GM21737 (cell line): ENCODE measurements at regions not wholly inside any gene's neighbourhood (a gene's known extent, or its start where the extent isn't known, plus 50 kb on each side); places are given as distances from the start of the nearest gene placed in this dataset.
"Not testable (repeated sequence)": the region's sequence is repeated elsewhere in the genome, so short reads cannot be mapped to it uniquely, and the experiment has no call there.

ENCODE experiments used
- ATAC-seq: cut with Tn5 transposase; IDR thresholded peaks from one replicate; pipeline ENCODE4 v1.9.1; 2021; ENCODE audit warnings: mild to moderate bottlenecking, moderate library complexity; ENCODE audit not compliant: unreplicated experiment

DNA sequence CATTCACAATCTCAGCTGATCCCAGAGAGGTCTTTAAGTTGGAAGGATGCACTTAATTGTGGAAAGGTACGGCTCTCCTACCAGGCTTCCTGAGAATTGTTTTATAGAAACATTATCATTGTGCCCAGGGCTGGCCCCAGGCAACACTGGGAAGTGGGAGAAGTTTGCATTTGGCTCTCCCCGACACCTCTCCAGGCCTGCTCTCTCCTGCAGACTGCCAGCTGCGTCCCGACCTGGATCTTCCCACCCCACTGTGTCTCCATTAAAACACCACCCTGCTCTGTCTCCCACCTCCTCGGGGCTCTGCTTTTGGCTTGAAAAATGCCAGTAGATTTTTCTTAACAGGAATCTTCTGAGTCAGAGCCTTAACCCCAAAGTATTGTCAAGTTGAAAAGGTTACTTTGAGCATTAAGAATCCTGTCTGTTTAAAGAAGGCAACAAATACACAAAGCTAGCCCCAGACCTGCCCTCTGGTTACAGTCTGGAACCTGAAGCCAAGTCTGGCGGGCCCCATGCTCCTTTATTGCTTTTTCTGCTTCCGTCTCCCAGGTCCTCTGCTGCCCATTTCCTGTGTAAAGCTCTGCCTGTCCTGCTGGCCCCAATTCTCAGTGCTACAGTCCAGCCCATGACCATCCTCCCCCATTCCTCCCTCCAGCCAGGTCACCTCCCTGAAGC lies 530.2 kb downstream of the SOX6 start:
- ATAC-seq: no peak

- ATAC-seq: no peak
Observed at GRCh38 chr11:15826826-15827225, 529.5 kb downstream of the SOX6 start.

GRCh38 chr11:15828215-15828853 lies 528.0 kb downstream of the SOX6 start:
- no peak for ATAC-seq

GRCh38 chr11:15829312-15829711 lies 527.0 kb downstream of the SOX6 start:
- ATAC-seq: no peak

DNA sequence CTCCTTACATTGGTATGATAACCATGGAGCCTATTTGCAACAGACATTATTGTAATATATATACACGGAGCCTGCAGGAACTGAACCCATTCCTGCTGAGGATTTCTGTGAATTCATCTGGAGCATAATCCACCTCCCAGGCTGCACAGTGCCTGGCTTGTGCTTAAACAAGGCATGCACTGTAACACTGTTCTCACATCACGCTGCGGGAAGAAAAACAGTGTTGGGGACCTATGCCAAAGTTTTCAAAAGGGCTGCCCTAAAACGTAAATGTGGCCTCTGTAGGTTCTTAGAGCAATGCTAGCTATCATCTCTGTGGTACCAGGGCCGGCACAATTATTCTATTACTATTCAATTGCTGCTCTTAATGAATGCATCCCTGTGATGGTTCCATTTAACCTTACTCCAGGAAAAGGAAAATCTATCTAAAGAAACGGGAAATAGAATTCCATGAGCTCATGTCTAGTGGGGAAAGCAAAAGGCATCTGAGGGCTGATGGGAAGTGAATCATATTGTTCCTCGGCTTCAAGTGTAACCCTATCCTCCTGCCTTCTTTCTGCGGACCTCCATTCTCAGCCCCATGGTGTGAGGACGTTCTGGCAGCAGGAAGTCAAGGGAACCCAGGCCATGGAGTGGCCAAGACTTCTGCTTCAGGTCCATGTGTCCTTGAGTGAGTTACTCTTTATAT lies 525.5 kb downstream of the SOX6 start:
- no peak for ATAC-seq

DNA sequence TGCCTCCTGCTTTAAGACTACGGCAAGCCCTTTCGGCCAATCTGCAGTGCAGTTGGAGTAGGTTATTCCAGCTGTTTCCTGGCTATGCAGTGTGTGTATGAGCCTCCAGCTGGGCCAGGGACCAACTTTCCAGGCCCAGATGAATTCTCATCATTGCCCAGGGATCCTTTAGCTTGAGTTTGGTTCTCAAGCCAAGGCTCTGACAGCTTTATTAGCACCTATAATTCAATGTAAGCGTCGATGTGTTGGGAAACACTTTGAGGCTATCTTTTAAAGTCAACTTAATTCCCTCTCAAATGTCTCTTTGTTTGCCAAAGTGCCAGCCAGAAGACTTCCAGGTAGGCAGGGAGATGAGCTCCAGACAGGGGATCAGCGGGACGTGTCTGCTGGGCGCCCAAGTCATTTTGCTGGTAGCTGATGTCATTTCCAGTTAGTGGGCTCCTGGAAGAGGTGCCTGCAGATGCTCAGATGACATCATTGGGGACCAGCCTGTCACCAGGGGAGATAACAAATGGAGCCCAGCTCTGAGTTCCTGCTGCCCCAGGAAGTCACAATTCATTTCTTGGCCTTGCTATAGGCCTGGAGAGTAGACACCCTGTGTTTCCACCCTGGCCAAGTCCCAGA lies 520.4 kb downstream of the SOX6 start:
- no peak for ATAC-seq

DNA sequence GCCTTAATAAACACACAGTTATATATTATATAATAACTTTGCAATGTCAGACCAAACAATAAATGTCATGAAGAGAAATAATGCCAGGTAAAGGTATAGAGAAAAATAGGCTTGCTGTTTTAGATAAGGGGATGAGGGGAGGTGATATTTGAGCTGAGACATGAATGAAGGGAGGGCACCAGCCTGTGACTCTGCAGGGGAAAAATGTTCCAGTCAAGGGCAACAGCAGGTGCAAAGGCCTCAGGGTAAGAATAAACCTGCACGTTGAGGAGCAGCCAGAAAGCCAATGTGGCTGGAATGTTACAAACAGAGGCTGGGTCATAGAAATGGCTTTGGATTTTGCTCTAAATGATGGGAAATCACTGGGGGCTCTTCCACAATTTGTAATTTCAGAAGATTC lies 519.6 kb downstream of the SOX6 start:
- no peak for ATAC-seq

- no peak for ATAC-seq
Observed at GRCh38 chr11:15837901-15838489, 518.4 kb downstream of the SOX6 start.

DNA sequence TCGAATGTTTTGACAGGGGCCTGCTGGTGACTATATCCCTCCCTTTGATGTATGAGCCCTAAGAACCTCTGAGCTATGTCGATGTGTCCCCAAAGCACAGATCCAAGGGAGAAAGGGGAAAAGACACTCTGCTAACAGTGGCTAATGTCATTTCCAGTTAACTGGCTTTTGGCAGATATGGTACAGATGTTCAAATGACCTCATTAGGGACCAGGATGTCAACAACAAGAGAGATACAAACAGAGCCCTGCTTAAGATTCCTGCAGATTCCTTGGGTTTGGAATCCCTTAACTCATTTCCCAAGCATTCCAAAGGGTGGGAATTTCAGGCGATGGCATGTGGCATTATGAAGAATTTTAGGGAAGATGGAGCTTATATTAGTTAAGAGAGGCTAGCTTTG lies 517.3 kb downstream of the SOX6 start:
- no peak for ATAC-seq

DNA sequence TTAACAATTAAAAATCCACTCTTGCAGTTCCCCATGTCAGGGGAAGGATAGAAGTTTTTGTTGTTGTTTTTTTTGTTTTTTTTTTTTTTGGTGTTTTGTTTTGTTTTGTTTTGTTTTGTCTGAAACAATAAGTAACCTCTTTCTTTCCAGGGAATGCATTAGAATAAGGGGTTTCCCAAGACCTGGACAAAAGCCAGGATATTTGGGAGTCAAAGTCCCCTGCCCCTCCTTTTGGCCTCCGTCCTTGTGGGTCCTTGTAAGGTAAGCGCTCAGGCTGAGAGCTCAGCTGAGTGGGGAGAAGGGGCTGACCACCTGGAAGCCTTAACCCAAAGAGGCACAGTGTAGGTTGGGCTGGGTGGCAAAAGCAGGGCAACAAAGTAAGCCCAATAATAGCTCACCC lies 515.4 kb downstream of the SOX6 start:
- ATAC-seq: no peak

DNA sequence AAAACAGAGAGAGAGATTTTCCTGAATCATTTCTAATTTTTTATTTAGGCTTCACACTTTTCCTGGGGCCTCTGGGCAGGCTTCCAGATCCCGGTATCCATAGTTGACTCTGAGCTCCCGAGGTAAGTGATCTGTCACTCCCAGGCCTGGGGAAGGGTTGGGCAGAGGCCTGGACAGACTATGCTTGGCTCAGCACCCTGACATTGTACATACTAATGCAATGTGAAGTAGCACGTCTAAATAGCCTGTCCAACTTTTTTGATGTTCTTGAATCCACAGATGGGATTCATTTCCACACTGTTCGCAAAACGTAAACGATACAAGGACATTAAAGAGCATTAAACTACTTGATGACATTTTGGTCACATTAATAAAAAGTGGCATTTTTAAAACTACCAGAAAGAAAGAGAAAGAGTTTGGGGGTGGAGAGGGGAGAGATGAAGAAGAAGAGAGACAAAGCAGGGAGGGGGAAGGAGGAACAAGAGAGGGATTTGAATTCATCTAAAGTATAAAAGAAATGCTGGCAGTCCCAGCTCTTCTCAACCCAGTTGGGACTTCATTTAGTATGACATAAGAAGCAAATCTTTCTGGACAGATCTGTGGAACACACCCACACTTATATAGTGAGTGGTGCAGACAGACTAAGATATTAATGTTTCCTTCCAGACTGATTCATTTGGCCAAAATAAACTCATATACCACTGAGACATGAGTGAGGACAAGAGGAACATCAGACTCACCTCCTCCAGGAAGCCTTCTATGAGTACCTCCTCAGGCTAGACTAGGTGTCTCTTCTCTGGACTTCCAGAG lies 514.2 kb downstream of the SOX6 start:
- no peak for ATAC-seq

DNA sequence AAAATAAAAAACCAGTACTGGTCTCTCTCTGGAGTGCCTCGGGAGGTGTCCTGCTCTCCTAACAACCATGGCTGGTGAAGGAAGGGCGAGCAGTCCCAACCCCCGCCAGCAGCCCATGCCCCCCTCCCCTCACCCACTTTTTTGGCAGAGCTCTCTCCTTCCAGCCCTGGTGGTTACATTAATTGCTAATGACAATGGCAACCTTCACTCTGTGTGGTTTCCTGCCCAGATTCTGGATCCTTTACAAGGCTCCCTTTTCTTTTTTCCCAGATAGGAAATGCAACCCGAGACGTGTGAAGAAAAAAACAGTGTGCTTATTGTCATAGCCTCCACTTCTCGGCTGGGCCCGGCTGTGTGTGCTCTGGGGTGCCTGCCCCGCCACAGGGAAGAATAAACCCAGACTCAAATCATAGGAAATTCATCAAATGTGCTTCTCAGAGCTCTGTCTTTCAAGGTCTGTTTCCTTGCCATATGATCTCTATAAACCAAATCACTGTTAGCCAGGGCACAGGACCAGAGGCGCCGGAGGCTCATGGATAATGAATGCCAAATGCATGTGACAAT lies 513.0 kb downstream of the SOX6 start:
- no peak for ATAC-seq

DNA sequence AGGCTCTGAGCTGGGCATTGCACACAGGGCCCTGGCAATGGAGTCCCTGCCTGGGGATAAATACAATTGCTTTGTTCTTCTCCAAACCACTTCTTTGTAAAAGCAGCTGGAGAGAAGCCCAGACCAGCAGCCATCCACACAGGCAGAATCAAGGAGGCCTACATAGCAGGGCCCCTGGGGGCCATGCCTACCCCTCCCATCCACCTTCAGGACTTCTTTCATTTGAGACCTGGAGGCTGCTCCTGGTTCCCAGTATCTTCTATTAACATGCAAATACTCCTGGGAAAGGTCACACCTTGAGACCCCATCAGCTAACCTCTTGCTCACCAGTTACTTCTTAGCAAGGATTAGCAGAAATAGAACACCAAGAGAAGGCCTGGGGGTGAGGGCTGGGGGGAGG lies 511.1 kb downstream of the SOX6 start:
- no peak for ATAC-seq

DNA sequence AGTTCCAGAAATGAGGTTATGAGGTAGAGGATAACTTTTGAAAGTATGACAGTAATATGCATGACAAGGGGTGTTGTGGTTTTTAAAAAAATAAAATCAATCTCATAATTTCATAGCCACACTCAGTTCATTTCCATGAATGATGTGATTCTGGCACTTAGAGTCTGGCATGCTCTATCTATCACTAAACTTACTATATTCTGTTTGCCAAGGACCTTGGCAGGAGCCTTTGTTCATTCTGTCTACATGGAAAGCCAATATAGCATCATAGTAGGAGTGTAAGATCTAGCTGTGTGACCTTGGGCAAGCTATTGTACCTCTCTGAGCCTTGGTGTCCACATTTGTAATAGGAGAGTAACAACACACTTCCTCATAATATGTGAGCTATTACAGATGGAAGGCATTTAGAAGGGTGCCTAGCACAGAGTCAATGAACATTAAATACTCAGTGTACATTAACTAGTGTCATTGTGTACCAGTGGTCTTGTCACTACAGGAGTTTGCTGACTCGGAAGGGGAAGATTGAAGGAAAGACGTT lies 507.6 kb downstream of the SOX6 start:
- ATAC-seq: no peak

DNA sequence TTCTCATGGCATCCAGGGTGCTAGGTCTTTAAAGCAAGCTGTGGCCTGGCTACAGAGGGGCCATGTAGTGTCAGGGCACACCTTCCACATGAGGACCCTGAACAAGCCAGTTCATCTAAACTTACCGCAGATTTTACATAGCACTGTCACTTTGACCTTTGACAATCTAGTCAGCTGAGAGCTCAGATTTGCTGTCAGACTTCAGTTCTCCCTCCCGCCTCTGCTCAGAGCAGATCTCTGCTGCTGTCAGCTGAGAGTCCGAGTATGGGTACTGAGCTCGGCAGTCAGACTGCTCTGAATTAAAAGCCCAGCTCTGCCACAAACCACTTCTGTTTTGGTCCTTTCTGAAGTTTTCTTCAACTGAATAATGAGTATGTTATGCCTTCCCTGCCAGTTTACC lies 507.1 kb downstream of the SOX6 start:
- ATAC-seq: no peak

DNA sequence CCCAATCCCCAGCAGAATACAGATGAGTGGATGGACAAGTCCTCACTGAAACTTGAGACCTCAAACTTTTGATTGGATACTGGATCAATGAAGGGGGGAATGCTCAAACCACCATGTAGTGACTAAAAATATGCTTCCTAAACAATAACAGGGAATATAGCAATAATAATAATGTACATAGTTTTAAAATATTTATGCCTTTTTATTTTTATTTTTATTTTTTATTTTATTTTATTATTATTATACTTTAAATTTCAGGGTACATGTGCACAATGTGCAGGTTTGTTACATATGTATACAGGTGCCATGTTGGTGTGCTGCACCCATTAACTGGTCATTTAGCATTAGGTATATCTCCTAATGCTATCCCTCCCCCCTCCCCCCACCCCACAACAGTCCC lies 506.0 kb downstream of the SOX6 start:
- not testable (repeated sequence) for ATAC-seq

GRCh38 chr11:15851051-15851498 lies 505.3 kb downstream of the SOX6 start:
- no peak for ATAC-seq

DNA sequence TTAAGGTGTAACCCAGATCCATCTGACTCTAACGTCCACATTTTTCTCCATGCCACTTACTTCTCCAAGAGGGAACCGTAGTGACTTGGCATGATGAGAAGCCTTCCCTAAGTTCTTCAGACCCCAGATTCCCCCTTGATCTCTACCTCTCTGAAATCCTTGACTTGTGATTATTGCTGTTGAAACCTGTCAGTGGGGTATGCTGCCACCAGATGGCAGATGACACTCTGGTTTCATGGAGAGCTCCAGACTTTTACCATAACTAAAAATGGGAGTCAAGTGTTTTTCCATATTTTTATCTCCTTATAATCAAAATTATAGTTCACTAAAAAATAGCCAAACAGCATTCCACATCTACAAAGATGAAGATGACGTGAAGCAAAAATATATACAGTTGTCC lies 504.2 kb downstream of the SOX6 start:
- no peak for ATAC-seq

DNA sequence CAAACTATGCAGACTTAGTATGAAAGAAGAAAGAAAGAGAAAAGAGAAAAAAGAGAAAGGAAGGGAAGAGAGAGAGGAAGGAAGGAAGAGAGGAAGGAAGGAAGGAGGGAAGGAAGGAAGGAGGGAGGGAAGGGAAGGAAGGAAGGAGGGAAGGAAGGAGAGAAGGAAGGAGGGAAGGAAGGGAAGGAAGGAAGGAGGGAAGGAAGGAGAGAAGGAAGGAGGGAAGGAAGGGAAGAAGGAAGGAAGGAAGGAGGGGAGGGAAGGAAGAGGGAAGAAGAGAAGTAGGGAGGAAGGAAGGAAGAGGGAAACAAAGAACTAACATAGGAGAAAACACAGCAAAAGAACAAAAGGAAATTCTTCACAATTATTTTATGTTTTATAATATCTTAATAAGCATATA lies 502.1 kb downstream of the SOX6 start:
- no peak for ATAC-seq

GRCh38 chr11:15858881-15859280 lies 497.5 kb downstream of the SOX6 start:
- no peak for ATAC-seq
